OCI-LY3 (cell line): ENCODE measurements at regions not wholly inside any gene's neighbourhood (a gene's known extent, or its start where the extent isn't known, plus 50 kb on each side); places are given as distances from the start of the nearest gene placed in this dataset.

Experiments used
- EZH2phosphoT487 ChIP-seq: fragments of 200-600 bp; shearing (Covaris generic); IDR thresholded peaks from 2 replicates; pipeline ENCODE4 v1.6.1; 2018; ENCODE audit warnings: antibody characterized with exemption, mixed run types, low read depth
- TF ChIP-seq, protein P1 (sequence below): fragments of 200-600, 300-600 bp; sonication (generic); IDR thresholded peaks from 2 replicates; pipeline ENCODE4 v1.5.1; 2014; ENCODE audit warnings: antibody characterized with exemption, low read length, low read depth

DNA sequence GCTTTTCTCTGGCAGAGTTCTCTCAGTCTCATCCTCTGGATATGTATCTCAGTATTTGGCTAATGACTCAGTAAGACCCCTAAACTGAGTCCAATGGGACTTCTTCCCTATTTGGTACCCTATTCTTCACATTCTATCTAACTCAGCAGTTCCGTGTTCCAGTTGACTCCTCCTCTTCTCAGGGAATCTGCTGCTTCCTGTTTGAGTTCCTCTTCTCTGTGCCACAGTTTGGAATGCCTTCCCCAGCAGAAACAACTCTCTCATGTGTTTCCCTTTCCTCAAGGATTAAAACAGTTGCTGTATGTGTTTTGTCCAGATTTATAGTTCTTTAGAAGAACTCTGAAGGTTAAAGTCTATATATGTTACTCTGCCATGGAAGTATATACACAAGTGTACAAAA is 344.0 kb upstream of the RARB start:
- TF ChIP-seq, protein P1, sequence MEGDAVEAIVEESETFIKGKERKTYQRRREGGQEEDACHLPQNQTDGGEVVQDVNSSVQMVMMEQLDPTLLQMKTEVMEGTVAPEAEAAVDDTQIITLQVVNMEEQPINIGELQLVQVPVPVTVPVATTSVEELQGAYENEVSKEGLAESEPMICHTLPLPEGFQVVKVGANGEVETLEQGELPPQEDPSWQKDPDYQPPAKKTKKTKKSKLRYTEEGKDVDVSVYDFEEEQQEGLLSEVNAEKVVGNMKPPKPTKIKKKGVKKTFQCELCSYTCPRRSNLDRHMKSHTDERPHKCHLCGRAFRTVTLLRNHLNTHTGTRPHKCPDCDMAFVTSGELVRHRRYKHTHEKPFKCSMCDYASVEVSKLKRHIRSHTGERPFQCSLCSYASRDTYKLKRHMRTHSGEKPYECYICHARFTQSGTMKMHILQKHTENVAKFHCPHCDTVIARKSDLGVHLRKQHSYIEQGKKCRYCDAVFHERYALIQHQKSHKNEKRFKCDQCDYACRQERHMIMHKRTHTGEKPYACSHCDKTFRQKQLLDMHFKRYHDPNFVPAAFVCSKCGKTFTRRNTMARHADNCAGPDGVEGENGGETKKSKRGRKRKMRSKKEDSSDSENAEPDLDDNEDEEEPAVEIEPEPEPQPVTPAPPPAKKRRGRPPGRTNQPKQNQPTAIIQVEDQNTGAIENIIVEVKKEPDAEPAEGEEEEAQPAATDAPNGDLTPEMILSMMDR: no peak
- TF ChIP-seq EZH2phosphoT487: no peak
